Amygdala (tissue), 56 donors: ENCODE measurements at regions not wholly inside any gene's neighbourhood (a gene's known extent, or its start where the extent isn't known, plus 50 kb on each side); places are given as distances from the start of the nearest gene placed in this dataset.

Experiments
- DNase-seq, 56 donors: peaks; one replicate each; lab custom pipeline; 2025; lab: John Stamatoyannopoulos, UW

DNA sequence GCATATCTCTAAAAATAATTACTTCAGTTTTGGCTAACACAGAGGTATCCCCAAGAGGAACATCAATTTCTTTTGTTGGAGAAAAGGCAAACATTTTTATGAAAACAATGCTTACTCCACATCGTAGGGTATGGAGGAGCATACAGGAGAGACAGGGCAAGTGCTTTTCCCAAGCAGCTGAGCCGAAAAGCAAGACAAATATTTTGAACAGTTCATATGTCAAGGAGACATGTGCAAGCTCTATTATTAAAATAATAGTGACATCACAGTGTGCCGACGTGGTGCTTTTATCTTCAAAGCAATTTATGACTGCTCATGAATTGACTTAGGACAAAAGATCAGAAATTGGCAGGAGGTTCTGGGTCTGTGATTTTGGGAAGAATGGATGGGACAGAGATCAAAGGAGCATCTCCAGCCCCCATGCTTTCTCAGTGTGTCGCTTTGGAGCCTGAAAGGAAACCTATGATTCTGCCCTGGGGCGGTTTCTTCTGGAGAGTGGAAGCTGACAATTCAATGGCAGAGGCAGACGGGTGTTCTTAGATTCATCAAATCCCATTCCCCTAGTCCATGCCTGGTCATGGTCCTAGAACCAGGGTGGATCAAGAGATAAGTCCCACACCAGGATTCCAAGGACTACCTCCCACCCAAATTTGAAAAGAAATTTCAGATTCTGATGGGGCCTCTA is 97.1 kb downstream of the JCAD start:
- DNase-seq, result no peak

DNA sequence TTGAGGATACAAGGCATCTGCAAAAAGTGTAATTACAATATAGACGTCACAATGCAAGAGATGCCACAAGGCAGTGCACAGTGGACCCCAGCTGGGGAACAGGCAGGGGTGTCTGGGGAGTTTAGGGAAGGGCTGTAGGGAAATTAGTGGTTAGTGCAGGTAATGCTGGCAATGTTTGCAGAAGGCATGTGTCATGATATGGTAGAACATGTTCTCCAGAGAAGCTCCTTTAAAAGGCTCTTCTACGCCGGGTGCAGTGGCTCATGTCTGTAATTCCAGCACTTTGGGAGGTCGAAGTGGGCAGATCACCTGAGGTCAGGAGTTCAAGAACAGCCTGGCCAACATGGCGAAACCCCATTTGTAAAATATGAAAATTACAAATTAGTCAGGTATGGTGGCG is 98.0 kb downstream of the JCAD start:
- DNase-seq, result no peak

DNA sequence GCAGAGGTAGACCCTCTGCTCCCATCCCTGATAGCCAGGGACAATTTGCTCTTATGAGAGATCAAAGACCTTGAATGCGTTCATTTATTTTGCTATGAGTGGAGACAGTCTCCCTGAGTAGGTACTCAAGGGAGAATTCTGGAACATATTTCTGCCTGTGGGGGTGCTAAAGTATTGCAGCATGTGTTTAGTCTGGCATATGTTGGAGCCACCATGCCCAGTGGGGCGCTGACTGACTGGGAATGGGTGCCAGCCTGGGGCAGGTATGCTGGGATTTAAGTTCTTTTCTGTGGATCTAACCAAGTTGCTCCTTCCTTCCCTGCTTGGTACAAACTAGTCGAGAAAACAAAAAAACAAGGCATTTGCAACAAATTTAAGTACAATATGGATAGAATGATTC is 99.1 kb downstream of the JCAD start:
- no peak for DNase-seq

DNA sequence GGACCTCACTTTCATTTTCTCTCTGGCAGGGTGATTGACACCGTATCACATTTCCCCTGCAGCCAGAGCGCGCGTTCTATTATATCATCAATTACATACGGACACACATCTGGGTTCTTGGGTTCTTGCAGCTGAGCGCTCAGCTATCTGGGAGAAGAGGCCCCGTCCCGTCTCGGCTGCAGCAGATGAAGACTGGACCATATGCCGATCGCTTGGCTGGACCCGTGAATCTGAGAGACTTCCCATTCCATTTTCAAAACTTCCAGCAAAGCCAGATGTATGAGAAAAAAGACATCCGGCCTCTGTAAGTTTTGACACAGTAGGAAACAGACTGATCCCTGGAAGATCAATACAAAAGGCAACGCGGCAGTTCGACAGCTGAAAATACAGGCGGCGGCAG is 99.8 kb downstream of the JCAD start:
- DNase-seq, result no peak

DNA sequence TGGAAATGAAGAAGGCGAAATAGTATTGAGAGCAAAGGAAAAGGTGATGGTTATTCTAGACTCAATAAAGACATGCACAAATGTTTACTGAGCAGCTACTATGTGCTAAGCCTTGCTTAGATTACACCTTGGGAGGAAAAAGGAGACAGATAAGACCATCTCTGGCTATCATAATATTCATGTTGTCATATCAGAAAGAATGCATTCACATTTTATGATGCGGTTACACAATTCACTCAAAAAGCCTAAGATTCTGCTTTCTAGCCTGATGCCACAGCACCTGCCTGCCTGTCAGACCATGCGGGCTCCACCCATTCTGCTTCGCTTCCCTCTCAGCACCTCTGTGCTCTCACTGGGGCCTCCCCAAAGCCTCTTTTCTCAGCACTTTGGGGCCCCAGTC is 100.9 kb downstream of the JCAD start:
- DNase-seq, result no peak

DNA sequence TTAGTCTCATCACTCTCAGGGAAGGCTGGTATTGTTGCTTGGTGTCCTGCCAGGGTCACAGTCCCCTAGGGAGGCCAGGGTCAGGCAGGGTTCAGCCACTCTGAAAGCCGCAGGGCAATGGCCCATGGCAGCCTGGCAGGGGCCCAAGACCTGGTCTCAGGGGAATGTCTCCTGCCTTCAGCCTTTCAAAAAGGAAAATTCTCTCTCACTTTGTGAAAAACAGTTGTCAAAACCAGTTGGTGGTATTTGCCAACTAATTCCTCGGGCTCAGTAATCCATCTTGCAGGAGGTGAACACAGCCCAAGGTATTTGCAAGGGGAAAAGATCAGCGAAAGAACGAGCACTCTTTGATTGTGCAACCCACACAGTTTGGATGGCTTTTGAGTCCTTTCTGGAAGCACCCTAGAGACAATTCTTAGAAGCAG is 101.5 kb downstream of the JCAD start:
- DNase-seq, result peak in 1 of 56 donors; percentile 6

DNA sequence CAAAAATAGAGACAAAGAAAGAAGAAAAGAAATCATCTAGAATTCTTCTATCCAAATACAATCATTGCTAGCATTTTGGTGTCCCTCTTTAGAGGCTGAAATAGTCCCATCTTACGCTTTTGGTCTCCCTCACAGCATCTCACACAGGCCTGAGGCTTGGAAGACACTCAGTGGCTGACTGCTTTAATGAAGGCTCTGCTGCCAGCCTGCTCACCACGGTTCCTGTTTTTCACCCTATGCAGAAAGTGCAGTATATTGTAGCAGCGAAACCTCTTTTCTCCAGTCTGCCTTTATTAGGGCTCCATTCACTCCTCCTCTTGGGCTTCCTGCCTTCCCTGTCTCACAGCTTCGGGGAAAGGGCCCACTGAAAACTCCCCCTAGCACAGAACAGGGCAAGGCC is 102.2 kb downstream of the JCAD start:
- DNase-seq, result no peak

DNA sequence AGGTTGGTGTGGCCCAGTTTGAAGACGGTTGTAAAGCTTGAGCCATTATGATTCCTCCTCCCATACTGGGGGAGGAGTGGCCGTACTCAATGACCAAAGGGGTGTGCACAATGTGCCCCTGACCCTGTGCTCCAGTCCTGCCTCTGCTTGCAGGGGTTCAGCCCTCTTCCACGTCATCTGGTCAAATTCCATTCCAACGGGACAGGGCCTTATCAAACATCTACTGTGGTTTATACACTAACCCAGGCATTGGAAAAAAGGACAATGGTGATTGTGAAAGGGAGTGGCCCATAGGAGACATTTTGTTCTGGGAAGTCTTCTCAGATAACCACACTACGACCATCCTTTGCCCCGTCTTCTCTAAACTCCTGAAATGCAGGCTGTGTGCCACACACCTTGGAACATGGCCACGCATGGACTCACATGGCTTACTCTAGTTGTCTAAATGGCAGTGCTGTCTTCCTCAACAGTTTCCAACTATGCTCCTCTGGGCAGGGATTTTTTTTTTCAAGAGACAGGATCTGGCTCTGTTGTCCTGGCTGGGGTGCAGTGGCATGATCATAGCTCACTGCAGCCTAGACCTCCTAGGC is 103.0 kb downstream of the JCAD start:
- no peak for DNase-seq

DNA sequence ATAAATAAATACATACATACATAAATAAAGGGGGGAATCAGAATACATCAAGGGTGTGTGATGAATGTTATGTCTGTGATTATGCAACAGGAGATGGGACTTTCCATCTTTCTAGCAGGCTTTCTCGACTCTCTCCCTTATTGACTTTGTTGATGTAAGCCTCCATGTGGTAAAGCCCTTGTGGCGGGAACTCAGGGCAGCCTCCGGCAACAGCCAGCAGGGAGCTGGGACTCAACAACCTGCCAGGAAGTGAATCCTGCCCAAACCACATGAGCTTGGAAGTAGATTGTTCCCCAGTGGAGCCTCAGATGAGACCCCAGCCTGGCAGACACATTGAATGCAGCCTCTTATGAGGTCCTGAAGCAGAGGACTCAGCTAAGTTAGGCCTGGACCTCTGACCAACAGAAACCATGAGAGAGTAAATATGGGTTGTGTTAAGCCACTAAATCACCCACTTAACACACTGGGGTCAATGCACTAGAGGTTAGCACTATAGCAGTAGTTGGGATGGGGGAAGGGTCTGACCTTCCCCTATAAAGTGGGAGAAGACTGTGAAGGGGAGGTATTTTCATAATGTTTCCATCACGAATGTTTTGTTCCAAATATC is 104.0 kb downstream of the JCAD start:
- DNase-seq, result no peak

DNA sequence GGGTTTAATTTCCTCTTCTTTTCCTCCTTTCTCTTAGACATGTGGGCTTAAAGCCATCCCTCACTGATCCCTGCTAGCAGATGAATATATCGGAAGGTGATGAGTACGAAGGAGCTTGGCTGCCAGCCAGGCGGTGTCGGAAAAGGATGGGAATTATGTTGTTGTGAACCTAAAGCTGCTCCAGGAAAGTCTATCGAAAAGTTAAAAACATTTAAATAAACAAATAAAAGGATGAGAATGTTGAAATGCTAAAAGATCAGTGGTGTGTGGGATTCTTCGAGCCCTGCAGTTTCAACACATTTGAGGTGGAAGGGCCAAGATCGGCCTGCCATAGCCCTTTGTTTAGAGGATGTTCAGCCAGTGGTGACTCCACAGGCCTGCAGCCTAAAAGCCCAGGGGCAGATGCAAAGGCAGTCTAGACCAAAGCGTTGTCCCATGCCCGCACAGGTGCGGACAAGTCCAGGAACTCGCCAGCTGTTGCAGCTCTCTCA is 107.9 kb downstream of the JCAD start:
- DNase-seq, result peak in 1 of 56 donors; percentile 3

DNA sequence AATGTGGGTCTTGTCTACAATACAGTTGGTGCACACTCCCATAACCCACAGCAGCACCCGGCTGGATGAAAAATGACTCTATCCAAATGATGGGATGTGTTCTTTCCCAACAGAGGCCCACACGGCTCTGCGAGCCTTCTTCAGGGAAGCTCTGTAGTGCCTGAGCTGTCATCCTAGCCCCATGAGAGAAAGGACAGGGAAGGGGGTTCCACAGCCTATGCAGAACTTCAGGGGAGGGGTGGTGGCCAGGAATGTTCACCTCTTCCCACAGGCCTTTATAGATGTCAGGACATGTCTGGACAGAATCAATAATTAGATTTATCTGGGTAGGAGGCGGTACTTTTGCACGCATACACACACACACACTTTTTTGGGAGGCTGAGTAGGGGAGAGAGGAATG is 109.0 kb downstream of the JCAD start:
- no peak for DNase-seq

DNA sequence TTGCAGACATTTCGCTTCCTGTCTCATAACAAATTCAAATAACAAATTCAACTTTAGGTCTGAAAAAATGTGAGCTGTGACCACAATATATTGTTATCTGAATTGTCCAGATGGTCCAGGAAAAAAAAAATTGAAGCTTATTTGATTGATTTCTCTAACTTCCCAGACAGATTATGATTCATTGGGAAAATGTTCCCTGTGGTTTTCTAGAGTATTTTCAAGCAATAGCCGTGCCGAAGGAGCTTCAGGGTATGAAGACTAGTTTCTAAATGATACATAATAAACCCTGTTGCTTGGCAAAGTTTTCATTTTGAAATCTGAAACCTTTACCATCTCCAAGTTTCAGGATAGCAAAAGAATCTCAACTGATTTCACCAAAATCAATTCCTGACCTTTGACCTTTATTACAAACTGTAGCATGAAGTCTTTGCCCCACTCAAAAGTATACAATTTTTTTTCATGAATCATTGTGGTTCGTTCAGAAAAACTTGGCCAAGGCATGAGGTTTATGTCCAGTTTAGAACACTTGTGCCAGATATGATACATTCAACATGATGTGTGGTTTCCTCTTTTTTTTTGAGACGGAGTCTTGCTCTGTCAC is 109.9 kb downstream of the JCAD start:
- DNase-seq, result no peak

DNA sequence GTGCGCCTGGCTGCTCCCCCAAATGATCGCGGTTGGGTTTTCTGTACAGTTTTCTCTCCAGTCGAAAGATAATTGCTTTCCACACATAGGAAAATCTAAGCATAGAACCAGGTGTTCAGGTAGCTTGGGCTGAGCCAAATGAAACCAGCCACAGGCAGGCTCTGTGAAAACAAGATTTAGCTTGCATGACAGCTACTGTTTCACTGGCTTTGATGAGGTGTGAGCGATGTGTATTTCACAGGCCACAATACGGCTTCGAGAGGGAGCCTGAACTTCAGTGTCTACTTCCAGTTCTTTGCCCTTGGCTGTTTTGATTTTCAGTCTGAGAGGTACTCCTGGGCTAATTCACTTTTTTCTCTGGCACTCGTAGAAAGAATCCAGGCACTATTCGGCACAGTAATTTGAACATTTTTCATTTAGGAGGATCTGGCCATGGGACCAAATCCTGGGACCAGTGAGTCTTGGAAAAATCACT is 110.5 kb downstream of the JCAD start:
- DNase-seq, result no peak

DNA sequence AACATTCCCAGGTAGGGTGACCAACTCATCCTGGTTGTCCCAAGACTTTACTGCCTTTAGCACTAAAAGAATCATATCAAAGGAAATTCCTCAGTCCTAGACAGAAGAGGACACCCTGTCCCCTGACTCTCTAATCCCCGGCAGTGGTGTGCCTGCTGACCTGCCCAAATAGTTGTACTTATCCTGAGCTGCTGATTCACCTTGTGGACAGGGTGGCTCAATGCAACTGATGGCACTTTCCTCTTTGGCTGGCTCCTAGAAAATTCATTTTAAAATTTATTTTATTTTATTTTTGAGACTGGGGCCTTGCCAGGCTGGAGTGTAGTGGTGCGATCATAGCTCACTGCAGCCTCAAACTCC is 111.7 kb downstream of the JCAD start:
- no peak for DNase-seq

DNA sequence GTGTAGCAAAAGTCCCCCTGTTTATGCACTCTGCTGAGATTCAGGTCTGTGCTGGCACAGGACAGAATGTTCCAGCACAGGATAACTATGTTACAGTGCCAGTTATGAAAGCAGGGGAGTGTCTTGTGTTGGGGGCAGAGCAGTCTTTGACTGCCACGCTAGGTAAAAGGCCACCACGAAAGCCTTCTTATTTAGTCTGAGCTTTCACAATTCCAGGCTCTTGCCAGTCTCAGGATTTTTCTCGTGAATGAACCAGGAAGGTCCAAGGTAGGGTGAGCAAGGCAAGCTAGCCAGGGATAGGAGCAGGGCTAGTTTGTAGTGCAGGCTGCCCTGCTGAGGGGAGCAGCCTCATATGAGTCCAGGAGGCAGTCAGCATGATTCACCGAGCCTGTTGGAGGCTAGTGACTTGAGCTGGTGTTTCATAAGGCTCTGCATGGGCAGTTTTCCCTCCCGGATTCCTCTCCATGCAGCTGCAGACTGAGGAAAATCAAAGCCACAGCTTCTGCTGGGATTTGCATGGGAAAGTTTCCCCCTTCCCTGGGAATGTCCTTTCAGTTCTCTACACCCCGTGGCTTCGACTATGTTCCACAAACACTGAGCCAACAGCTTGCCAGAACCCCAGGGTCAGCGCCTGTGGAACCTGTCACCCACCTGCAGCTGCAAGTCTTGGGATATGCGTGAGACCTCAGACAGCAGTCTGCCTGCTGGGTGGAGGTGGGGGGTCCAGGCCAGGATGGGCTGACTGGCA is 112.3 kb downstream of the JCAD start:
- no peak for DNase-seq

DNA sequence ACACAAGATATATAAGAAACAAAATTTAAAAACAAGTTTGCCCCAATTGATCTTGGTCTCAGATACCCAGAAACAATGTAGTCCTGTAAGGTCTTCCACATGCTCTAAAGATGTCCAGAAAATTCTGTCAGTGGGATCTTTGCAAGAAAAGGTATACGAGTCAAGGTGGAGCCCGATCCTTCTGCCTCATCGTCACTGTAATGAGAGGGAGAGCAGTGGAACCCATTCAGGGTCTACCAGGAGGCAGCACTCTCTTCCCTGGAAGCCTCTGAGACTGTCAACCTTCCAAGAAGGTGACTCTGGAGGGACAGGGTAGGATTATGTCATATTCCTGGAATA is 112.8 kb downstream of the JCAD start:
- no peak for DNase-seq

DNA sequence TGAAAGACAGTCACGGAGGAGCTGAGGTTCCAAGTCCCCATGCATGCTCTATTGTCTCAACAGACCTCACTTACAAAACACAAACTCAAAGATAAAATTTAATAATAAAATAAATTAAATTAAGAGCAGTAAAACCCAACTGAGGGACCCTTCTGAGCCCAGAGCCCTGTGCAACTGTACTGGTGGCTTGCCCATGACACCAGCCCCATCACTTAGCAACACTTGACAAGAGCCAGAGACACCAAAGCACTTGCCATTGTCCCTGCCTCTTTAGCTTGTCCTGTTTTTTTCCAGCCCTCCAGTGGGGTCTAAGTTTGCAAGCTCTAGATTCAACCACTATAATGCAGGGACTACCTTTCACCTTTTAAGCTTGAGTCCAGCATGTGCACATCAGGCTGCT is 117.9 kb downstream of the JCAD start:
- DNase-seq, result no peak

DNA sequence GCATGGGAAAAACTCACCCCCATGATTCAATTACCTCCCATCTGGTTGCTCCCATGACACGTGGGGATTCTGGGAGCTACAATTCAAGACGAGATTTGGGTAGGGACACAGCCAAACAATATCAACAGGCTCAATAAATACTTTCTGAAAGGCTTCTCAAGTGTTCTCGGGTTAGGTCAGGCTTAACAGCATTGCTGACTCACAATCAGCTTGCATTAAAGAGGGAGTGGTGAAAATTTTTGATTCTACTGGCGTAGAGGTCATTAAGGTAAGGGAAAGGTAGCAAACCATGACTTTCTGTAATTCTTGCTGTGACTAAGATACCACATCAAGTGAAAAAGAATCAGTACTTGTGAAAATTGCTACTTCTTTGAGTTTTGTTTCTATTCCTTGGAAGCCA is 126.4 kb downstream of the JCAD start:
- no peak for DNase-seq

DNA sequence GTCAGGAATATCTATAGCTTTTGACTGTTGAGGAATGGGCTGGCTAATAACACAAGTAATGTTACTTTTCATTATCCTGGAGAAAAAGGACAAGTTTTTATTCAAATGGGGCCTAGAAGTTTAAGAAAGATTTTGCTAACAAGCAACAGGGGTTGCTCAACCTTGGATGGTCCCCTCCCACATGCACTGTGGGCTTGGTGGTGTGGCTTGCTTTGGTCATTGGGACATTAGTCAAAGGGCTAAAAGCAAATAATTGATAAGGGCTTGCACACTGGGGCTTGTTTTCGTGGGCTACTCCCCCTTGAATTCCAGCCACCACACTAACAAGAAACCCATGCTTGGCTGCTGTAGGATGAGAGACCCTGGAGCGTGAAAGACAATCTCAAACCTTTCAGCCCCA is 127.6 kb downstream of the JCAD start:
- no peak for DNase-seq

DNA sequence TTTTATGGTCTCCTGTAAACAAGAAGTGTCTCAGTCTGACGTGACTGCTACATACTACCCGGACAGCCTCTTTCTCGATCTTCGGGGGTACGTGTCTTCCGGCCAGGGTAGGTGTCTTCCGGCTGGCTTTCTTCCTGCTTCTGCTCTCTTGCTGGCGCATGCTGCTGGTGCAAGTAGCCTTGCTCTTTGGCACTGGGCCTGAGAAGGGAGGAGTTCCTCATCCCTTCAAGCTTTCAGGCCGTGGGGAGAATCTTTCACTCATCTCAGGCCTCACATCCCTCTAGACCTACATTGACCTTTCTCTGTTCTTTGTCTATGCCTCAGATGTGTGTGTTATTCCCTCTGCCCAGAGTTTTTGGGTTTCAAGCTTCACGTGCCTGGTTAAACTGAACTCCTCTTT is 130.4 kb downstream of the JCAD start:
- no peak for DNase-seq

DNA sequence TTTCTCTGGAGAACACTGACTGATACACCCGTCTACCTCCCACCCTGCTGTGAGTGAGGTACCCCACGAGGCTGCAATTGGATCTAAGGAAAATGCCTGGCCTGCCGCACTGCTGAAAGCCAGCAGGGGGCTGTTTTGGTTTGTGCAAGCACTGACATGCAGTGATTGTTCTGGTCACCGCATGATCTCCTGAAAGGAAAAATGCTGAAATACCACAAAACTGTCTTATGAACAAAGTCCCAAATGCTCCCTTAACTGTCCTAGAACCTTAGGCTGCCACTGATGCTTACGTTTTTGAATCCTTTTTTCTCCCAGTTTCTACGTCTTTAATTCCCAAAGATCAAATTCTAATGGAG is 132.7 kb downstream of the JCAD start:
- peak in 2 of 56 donors; percentile 3 to 12 for DNase-seq
